ENCODE measurements at regions not wholly inside any gene's neighbourhood (a gene's known extent, or its start where the extent isn't known, plus 50 kb on each side); places are given as distances from the start of the nearest gene placed in this dataset.
"Not testable (repeated sequence)": the region's sequence is repeated elsewhere in the genome, so short reads cannot be mapped to it uniquely, and the experiment has no call there.

DNA sequence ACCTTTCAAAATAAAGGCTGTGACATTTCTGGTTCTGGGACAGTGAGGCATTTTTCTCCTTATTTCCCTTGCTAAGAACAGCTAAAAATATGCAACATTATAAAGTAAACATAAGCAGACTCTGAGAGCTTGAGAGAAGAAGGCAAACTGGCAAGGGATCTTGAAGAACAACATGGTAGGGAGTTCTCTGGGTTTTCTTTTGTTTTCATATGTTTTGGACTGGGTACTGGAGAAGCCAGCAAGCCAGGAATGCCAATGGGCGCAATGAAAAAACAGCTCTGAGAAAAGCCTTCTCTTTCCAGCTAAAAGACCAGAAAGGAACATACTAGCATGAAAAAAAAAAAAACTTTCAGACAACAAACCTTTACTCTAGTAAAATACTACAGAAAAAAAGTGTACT lies 351.4 kb upstream of the HS6ST1 start:
- peaks cover 0 to 10% (median 5%) of the 10 kb centered on the region in 5 donors for H3K27me3 ChIP-seq (ENCODE audit: control insufficient read depth in 5 of 5, insufficient read depth in 4 of 5, low read length in 5 of 5)
- H3K4me3 ChIP-seq (ENCODE audit: low read depth in 1 of 5, low read length in 5 of 5) = no peak overlapping the region
- peaks cover 0 to 9% (median 0%) of the 10 kb centered on the region in 5 donors for H3K9me3 ChIP-seq (ENCODE audit: control insufficient read depth in 5 of 5, low read length in 5 of 5)
- H3K4me1 ChIP-seq (ENCODE audit: control insufficient read depth in 5 of 5, insufficient read depth in 5 of 5, low read length in 5 of 5) = no peaks in the 10 kb centered on the region
- H3K36me3 ChIP-seq (ENCODE audit: control insufficient read depth in 5 of 5, insufficient read depth in 5 of 5, low read length in 5 of 5) = no peaks in the 10 kb centered on the region
- H3K9ac ChIP-seq (ENCODE audit: low read length in 5 of 5) = no peak overlapping the region
- H3K27ac ChIP-seq (ENCODE audit: low read depth, low read length) = no peak overlapping the region

DNA sequence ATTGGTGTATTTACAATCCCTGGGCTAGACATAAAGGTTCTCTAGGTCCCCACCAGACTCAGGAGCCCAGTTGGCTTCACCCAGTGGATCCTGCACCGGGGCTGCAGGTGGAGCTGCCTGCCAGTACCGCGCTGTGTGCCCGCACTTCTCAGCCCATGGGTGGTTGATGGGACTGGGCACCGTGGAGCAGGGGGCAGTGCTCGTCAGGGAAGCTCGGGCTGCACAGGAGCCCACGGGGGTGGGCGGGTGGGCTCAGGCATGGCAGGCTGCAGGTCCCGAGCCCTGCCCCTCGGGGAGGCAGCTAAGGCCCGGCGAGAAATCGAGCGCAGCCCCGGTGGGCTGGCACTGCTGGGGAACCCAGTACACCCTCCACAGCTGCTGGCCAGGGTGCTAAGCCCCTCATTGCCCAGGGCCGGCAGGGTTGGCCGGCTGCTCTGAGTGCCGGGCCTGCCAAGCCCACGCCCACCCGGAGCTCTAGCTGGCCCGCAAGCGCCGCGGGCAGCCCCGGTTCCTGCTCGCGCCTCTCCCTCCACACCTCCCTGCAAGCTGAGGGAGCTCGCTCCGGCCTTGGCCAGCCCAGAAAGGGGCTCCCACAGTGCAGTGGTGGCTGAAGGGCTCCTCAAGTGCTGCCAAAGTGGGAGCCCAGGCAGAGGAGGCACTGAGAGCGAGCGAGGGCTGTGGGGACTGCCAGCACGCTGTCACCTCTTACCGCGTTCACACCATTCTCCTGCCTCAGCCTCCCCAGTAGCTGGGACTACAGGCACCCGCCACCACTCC lies 353.5 kb upstream of the HS6ST1 start:
- not testable (repeated sequence) for H3K27me3 ChIP-seq (ENCODE audit: control insufficient read depth in 5 of 5, insufficient read depth in 4 of 5, low read length in 5 of 5); H3K36me3 ChIP-seq (ENCODE audit: control insufficient read depth in 5 of 5, insufficient read depth in 5 of 5, low read length in 5 of 5); H3K4me3 ChIP-seq (ENCODE audit: low read depth in 1 of 5, low read length in 5 of 5); H3K27ac ChIP-seq (ENCODE audit: low read depth, low read length); H3K9me3 ChIP-seq (ENCODE audit: control insufficient read depth in 5 of 5, low read length in 5 of 5); H3K4me1 ChIP-seq (ENCODE audit: control insufficient read depth in 5 of 5, insufficient read depth in 5 of 5, low read length in 5 of 5); H3K9ac ChIP-seq (ENCODE audit: low read length in 5 of 5)

DNA sequence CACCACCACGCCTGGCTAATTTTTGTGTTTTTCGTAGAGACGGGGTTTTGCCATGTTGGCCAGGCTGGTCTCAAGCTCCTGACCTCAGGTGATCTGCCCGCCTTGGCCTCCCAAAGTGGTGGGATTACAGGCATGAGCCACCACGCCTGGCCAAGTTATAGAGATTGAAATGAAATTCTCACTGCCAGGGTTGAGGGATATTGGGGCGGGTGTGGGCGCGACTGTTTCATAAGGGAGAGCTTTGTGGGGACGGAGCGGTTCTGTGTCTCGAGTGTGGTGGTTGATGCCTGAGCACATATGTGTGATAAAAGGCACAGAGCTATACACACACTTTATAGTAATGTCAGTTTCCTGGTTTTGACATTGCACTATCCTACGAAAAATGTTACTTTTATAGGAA lies 361.0 kb upstream of the HS6ST1 start:
- not testable (repeated sequence) for H3K9ac ChIP-seq (ENCODE audit: low read length in 5 of 5); H3K27ac ChIP-seq (ENCODE audit: low read depth, low read length); H3K27me3 ChIP-seq (ENCODE audit: control insufficient read depth in 5 of 5, insufficient read depth in 4 of 5, low read length in 5 of 5); H3K4me1 ChIP-seq (ENCODE audit: control insufficient read depth in 5 of 5, insufficient read depth in 5 of 5, low read length in 5 of 5); H3K36me3 ChIP-seq (ENCODE audit: control insufficient read depth in 5 of 5, insufficient read depth in 5 of 5, low read length in 5 of 5); H3K9me3 ChIP-seq (ENCODE audit: control insufficient read depth in 5 of 5, low read length in 5 of 5); H3K4me3 ChIP-seq (ENCODE audit: low read depth in 1 of 5, low read length in 5 of 5)

DNA sequence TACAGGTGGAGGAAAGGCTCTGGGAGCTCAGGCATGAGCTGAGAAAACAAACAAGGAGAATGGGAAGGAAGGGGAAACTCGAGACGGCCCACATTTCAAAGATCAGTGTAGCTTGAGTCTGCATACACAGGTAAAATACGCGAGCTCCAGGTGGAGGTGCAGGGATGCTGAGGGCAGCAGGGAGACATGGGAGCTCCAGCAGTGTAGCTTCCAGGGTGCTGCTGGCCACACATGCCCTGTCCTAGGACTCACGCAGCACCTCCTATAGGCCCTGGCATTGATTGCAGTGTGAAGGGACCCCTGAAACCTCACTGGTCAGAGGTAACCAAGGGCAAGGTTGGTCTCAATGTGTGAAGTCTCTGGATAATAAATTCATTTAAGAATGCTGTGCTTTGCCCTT lies 362.8 kb upstream of the HS6ST1 start:
- H3K36me3 ChIP-seq (ENCODE audit: control insufficient read depth in 5 of 5, insufficient read depth in 5 of 5, low read length in 5 of 5) = no peaks in the 10 kb centered on the region
- H3K9me3 ChIP-seq (ENCODE audit: control insufficient read depth in 5 of 5, low read length in 5 of 5) = no peaks in the 10 kb centered on the region
- no peak overlapping the region for H3K9ac ChIP-seq (ENCODE audit: low read length in 5 of 5)
- H3K27ac ChIP-seq (ENCODE audit: low read depth, low read length) = no peak overlapping the region
- H3K4me3 ChIP-seq (ENCODE audit: low read depth in 1 of 5, low read length in 5 of 5) = no peak overlapping the region
- peaks cover 0 to 5% (median 0%) of the 10 kb centered on the region in 5 donors for H3K4me1 ChIP-seq (ENCODE audit: control insufficient read depth in 5 of 5, insufficient read depth in 5 of 5, low read length in 5 of 5)
- H3K27me3 ChIP-seq (ENCODE audit: control insufficient read depth in 5 of 5, insufficient read depth in 4 of 5, low read length in 5 of 5) = peaks cover 0 to 4% (median 0%) of the 10 kb centered on the region in 5 donors

DNA sequence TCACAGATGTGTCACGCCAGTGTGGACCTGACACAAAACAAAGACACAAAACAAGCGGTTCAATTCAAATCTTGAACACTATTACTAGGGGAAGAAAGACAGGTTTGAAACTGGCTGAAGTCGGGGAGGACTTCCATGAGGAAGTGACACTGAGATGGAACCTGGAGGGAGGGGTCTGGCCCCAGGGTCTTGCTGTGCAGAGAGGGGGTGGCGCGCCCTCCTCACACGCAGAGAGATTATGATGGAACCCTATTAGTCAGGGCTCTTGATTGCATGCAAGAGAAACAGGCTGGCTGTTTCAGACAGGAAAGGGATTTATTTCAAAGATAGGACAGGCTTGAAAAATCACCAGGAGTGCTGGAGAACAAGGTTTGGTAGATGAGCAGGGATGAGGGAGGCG lies 363.6 kb upstream of the HS6ST1 start:
- H3K4me3 ChIP-seq (ENCODE audit: low read depth in 1 of 5, low read length in 5 of 5) = no peak overlapping the region
- peaks cover 0 to 4% (median 0%) of the 10 kb centered on the region in 5 donors for H3K27me3 ChIP-seq (ENCODE audit: control insufficient read depth in 5 of 5, insufficient read depth in 4 of 5, low read length in 5 of 5)
- no peak overlapping the region for H3K9ac ChIP-seq (ENCODE audit: low read length in 5 of 5)
- H3K9me3 ChIP-seq (ENCODE audit: control insufficient read depth in 5 of 5, low read length in 5 of 5) = no peaks in the 10 kb centered on the region
- H3K36me3 ChIP-seq (ENCODE audit: control insufficient read depth in 5 of 5, insufficient read depth in 5 of 5, low read length in 5 of 5) = no peaks in the 10 kb centered on the region
- peaks cover 0 to 6% (median 0%) of the 10 kb centered on the region in 5 donors for H3K4me1 ChIP-seq (ENCODE audit: control insufficient read depth in 5 of 5, insufficient read depth in 5 of 5, low read length in 5 of 5)
- no peak overlapping the region for H3K27ac ChIP-seq (ENCODE audit: low read depth, low read length)

DNA sequence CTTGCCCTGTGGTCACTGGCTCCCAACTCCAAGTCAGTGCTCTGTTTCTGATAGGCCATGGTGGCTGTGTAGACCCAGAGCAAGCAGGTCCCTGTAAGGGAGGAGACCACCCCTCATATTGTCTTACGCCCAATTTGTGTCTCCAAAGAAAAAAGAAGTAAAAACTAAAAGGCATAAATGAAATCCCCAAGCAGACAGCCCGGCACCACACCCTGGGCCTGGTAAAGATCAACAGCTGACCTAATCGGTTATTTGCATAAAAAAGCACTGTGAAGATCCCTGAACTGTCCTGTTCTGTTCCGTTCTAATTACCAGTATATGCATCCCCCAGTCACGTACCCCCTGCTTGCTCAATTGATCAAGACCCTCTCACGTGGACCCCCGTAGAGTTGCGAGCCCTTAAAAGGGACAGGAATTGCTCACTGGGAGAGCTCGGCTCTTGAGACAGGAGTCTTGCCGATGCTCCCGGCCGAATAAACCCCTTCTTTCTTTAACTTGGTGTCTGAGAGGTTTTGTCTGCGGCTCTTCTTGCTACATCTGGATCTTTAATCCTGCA lies 364.1 kb upstream of the HS6ST1 start:
- no peak overlapping the region for H3K9ac ChIP-seq (ENCODE audit: low read length in 5 of 5)
- H3K4me3 ChIP-seq (ENCODE audit: low read depth in 1 of 5, low read length in 5 of 5) = no peak overlapping the region
- no peaks in the 10 kb centered on the region for H3K36me3 ChIP-seq (ENCODE audit: control insufficient read depth in 5 of 5, insufficient read depth in 5 of 5, low read length in 5 of 5)
- peaks cover 0 to 6% (median 0%) of the 10 kb centered on the region in 5 donors for H3K4me1 ChIP-seq (ENCODE audit: control insufficient read depth in 5 of 5, insufficient read depth in 5 of 5, low read length in 5 of 5)
- no peaks in the 10 kb centered on the region for H3K9me3 ChIP-seq (ENCODE audit: control insufficient read depth in 5 of 5, low read length in 5 of 5)
- H3K27me3 ChIP-seq (ENCODE audit: control insufficient read depth in 5 of 5, insufficient read depth in 4 of 5, low read length in 5 of 5) = peaks cover 0 to 4% (median 0%) of the 10 kb centered on the region in 5 donors
- no peak overlapping the region for H3K27ac ChIP-seq (ENCODE audit: low read depth, low read length)

DNA sequence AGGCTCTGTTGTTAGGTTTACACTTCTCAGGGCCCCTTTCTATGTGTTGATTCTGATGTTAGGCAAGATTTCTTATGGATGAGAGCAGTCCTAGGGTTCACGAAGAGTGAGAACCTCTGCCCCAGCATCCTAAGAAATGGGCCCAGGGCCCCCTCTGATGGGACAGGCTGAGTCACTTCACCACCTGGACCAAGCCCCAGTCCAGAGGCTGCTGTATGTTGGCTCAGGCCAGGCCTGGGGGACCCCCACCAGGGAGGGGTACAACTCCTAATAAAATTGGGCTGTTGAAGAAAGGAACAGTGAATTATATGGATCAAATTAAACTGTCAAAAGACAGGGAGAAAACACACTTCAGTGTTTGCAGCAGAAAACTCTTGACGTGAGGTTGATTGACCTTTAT lies 365.9 kb upstream of the HS6ST1 start:
- H3K9ac ChIP-seq (ENCODE audit: low read length in 5 of 5) = no peak overlapping the region
- H3K4me1 ChIP-seq (ENCODE audit: control insufficient read depth in 5 of 5, insufficient read depth in 5 of 5, low read length in 5 of 5) = peaks cover 0 to 6% (median 0%) of the 10 kb centered on the region in 5 donors
- H3K36me3 ChIP-seq (ENCODE audit: control insufficient read depth in 5 of 5, insufficient read depth in 5 of 5, low read length in 5 of 5) = no peaks in the 10 kb centered on the region
- peaks cover 0 to 4% (median 0%) of the 10 kb centered on the region in 5 donors for H3K27me3 ChIP-seq (ENCODE audit: control insufficient read depth in 5 of 5, insufficient read depth in 4 of 5, low read length in 5 of 5)
- H3K27ac ChIP-seq (ENCODE audit: low read depth, low read length) = no peak overlapping the region
- H3K4me3 ChIP-seq (ENCODE audit: low read depth in 1 of 5, low read length in 5 of 5) = no peak overlapping the region
- H3K9me3 ChIP-seq (ENCODE audit: control insufficient read depth in 5 of 5, low read length in 5 of 5) = no peaks in the 10 kb centered on the region

DNA sequence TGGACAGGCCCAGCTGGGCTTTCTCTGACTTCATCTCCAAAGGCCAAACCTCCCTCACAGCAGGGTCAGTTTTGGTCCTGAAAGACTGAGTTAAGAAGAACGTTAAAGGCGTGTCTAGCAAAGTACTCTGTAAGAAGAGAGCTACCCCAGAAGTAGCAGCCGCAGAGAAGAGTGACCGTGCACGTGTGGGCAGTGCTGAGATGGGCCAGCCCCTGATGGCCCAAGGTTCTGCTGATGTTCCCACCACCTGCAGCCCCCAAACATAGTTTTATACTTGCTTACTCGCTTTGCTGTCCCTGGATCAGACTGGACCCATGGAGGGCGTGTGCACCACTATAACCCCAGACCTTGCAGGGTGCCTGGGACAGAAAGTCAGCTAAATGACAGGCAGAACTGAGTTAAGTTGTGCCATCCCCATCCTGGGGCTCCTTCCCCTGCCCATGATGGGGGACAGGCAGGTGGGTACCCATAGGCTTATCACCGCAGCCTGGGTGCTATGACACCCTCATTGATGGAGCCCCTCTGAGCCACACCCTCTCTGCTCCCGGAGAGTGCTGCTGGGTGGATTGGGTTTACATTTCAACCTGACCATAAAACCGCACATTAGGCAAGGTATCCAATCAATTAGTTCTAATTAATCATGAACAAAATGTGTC lies 367.3 kb upstream of the HS6ST1 start:
- H3K27ac ChIP-seq (ENCODE audit: low read depth, low read length) = no peak overlapping the region
- H3K9me3 ChIP-seq (ENCODE audit: control insufficient read depth in 5 of 5, low read length in 5 of 5) = no peaks in the 10 kb centered on the region
- H3K9ac ChIP-seq (ENCODE audit: low read length in 5 of 5) = no peak overlapping the region
- peaks cover 0 to 4% (median 0%) of the 10 kb centered on the region in 5 donors for H3K27me3 ChIP-seq (ENCODE audit: control insufficient read depth in 5 of 5, insufficient read depth in 4 of 5, low read length in 5 of 5)
- no peaks in the 10 kb centered on the region for H3K36me3 ChIP-seq (ENCODE audit: control insufficient read depth in 5 of 5, insufficient read depth in 5 of 5, low read length in 5 of 5)
- H3K4me3 ChIP-seq (ENCODE audit: low read depth in 1 of 5, low read length in 5 of 5) = no peak overlapping the region
- peaks cover 0 to 6% (median 0%) of the 10 kb centered on the region in 5 donors for H3K4me1 ChIP-seq (ENCODE audit: control insufficient read depth in 5 of 5, insufficient read depth in 5 of 5, low read length in 5 of 5)

DNA sequence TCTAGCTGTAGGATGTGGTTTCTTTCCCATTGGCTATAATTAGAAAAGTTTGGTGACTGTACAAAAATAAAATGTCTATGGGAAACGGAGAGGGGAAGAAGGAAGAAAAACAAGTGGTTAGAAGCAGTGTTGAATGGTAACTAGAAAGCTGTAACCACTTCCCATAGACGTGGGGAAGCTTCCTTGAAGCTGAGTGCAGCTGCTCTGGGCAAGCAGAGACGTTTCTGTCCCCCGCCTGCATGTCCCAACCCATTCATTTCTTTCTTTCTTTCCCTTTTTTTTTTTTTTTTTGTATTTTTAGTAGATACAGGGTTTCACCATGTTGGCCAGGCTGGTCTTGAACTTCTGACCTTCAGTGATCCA lies 367.8 kb upstream of the HS6ST1 start:
- H3K36me3 ChIP-seq (ENCODE audit: control insufficient read depth in 5 of 5, insufficient read depth in 5 of 5, low read length in 5 of 5) = no peaks in the 10 kb centered on the region
- no peak overlapping the region for H3K4me3 ChIP-seq (ENCODE audit: low read depth in 1 of 5, low read length in 5 of 5)
- H3K27ac ChIP-seq (ENCODE audit: low read depth, low read length) = no peak overlapping the region
- no peak overlapping the region for H3K9ac ChIP-seq (ENCODE audit: low read length in 5 of 5)
- peaks cover 0 to 6% (median 0%) of the 10 kb centered on the region in 5 donors for H3K4me1 ChIP-seq (ENCODE audit: control insufficient read depth in 5 of 5, insufficient read depth in 5 of 5, low read length in 5 of 5)
- H3K27me3 ChIP-seq (ENCODE audit: control insufficient read depth in 5 of 5, insufficient read depth in 4 of 5, low read length in 5 of 5) = peaks cover 0 to 1% (median 0%) of the 10 kb centered on the region in 5 donors
- H3K9me3 ChIP-seq (ENCODE audit: control insufficient read depth in 5 of 5, low read length in 5 of 5) = no peaks in the 10 kb centered on the region

DNA sequence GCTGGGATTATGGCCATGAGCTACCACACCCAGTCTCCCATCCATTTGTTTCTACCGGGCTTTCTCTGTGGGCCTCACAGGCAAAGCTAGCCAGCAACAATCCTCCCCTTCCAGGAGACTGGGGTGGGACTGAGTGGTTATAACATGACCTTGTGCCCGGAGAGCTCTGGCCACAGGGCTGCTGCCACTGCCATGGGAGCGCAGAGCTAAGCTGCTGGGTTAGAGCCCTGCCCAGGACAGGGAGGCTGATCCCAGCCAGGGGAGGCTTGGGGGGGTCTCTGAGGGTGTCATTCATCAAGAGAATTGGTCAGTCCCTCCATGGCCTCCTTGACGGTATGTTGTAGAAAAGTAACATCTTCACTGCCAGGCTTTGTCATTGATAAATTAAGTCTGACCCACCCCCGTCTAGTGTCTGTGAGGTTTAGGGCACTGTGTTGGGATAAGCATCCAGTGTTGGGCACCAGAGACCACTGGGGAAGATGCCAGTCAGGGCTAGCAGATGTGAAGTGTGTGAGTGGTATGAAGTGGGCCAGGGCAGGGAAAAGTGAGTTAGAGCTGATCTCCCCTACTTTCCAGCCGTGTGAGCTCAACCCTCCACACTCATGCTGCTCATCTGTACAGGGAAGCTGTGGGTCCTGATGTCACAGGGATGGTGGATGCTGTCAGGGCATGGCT lies 368.4 kb upstream of the HS6ST1 start:
- Histone ChIP-seq H3K4me3 (ENCODE audit: low read depth in 1 of 5, low read length in 5 of 5) (no peak overlapping the region), H3K36me3 (ENCODE audit: control insufficient read depth in 5 of 5, insufficient read depth in 5 of 5, low read length in 5 of 5) (no peaks in the 10 kb centered on the region), H3K4me1 (ENCODE audit: control insufficient read depth in 5 of 5, insufficient read depth in 5 of 5, low read length in 5 of 5) (peaks cover 0 to 6% (median 0%) of the 10 kb centered on the region in 5 donors), H3K27ac (ENCODE audit: low read depth, low read length) (no peak overlapping the region), H3K9me3 (ENCODE audit: control insufficient read depth in 5 of 5, low read length in 5 of 5) (no peaks in the 10 kb centered on the region), H3K27me3 (ENCODE audit: control insufficient read depth in 5 of 5, insufficient read depth in 4 of 5, low read length in 5 of 5) (no peaks in the 10 kb centered on the region), H3K9ac (ENCODE audit: low read length in 5 of 5) (no peak overlapping the region)
